B cell (primary cell): ENCODE measurements at regions not wholly inside any gene's neighbourhood (a gene's known extent, or its start where the extent isn't known, plus 50 kb on each side); places are given as distances from the start of the nearest gene placed in this dataset.

Experiments used
- ATAC-seq: fragments of 200-7000 bp; cut with Tn5 transposase; one replicate; pipeline ENCODE4 v1.10.0; 2021; ENCODE audit warnings: low read depth, mild to moderate bottlenecking, moderate number of reproducible peaks, moderate library complexity
- CTCF ChIA-PET: fragments of 350-600 bp; sonication (Branson Sonifier 250); formaldehyde crosslinking; loops from one replicate; lab custom pipeline; 2021; ENCODE audit warnings: antibody characterized with exemption, inconsistent platforms; lab: Charles Lee
- POLR2A ChIA-PET: fragments of 350-600 bp; sonication (Branson Sonifier 250); formaldehyde crosslinking; loops from one replicate; lab custom pipeline; 2021; ENCODE audit warnings: antibody characterized with exemption; lab: Charles Lee
- DNase-seq: peaks from one replicate; pipeline ENCODE4 v3.0.0; 2013
- H2AFZ ChIP-seq: 2 replicates; pipeline ENCODE4 v1.6.1; 2012; ENCODE audit warnings: mild to moderate bottlenecking, low read depth, low read length; ENCODE audit not compliant: insufficient read depth, poor library complexity, severe bottlenecking
- H3K27ac ChIP-seq, 2 donors: 1 replicate in 1 of 2; 2 replicates in 1 of 2; pipeline ENCODE4 v1.5.1; 2012 to 2013; ENCODE audit warnings: low read length in 2 of 2, mild to moderate bottlenecking in 2 of 2, moderate library complexity in 1 of 2
- H3K27me3 ChIP-seq, 4 experiments: fragments of 200-600 bp in 1 of 4; sonication (generic) in 1 of 4; replicated peaks in 1 of 4; 1 replicate in 2 of 4; 2 replicates in 2 of 4; pipeline versions ENCODE4 v1.6.1 to v1.7.0; 2013 to 2016; ENCODE audit warnings: low read length in 3 of 4, mild to moderate bottlenecking in 2 of 4, mixed read lengths in 1 of 4, moderate library complexity in 1 of 4; ENCODE audit not compliant: insufficient read depth in 4 of 4, control insufficient read depth in 3 of 4; ENCODE audit errors: control extremely low read depth in 1 of 4
- H3K36me3 ChIP-seq, 2 experiments: replicated peaks in 1 of 2; 1 replicate in 1 of 2; 2 replicates in 1 of 2; pipeline versions ENCODE4 v1.6.1 to v1.7.1; 2013; ENCODE audit warnings: low read length in 1 of 2; ENCODE audit not compliant: insufficient read depth in 2 of 2, control insufficient read depth in 1 of 2; ENCODE audit errors: control extremely low read depth in 1 of 2, extremely low read depth in 1 of 2
- H3K4me1 ChIP-seq, 2 donors: fragments of 200-600 bp in 1 of 2; sonication (generic) in 1 of 2; 1 replicate in 1 of 2; 2 replicates in 1 of 2; pipeline versions ENCODE4 v1.5.1 to v1.6.1; 2013 to 2017; ENCODE audit warnings: low read length in 2 of 2; ENCODE audit not compliant: control insufficient read depth in 2 of 2, insufficient read depth in 2 of 2
- H3K4me2 ChIP-seq: replicated peaks from 2 replicates; pipeline ENCODE3; 2012; ENCODE audit warnings: mild to moderate bottlenecking, low read depth, low read length; ENCODE audit not compliant: poor library complexity, severe bottlenecking
- H3K4me3 ChIP-seq, 5 experiments: fragments of 200-600 bp in 1 of 5; sonication (generic) in 1 of 5; 1 replicate in 3 of 5; 2 replicates in 2 of 5; pipeline versions ENCODE4 v1.5.1 to v1.7.0; 2011 to 2016; ENCODE audit warnings: low read length in 4 of 5, mild to moderate bottlenecking in 4 of 5, low read depth in 2 of 5, control low read depth in 1 of 5, moderate library complexity in 1 of 5; ENCODE audit not compliant: insufficient read depth in 1 of 5; ENCODE audit errors: control extremely low read depth in 1 of 5, extremely low read depth in 1 of 5
- H3K79me2 ChIP-seq: fragments of 200-600 bp; sonication (generic); one replicate; pipeline ENCODE4 v1.6.0; 2016; ENCODE audit warnings: low read length; ENCODE audit not compliant: control insufficient read depth, insufficient read depth
- H3K9ac ChIP-seq: fragments of 200-600 bp; sonication (generic); 2 replicates; pipeline ENCODE4 v1.6.1; 2017; ENCODE audit warnings: mild to moderate bottlenecking, low read length, moderate library complexity
- H3K9me3 ChIP-seq, 3 donors: one replicate each; pipeline versions ENCODE4 v1.6.1 to v1.7.1; 2013; ENCODE audit warnings: low read length in 2 of 3; ENCODE audit not compliant: control insufficient read depth in 2 of 3, insufficient read depth in 1 of 3; ENCODE audit errors: control extremely low read depth in 1 of 3
- H4K20me1 ChIP-seq: 2 replicates; pipeline ENCODE4 v1.6.0; 2012; ENCODE audit warnings: mild to moderate bottlenecking, low read length; ENCODE audit not compliant: insufficient read depth, control insufficient read depth, poor library complexity, severe bottlenecking
- H3K27ac Mint-ChIP-seq: one replicate; pipeline ENCODE4 v1.8.0; 2021; ENCODE audit warnings: mixed read lengths
- H3K27me3 Mint-ChIP-seq: one replicate; pipeline ENCODE4 v1.8.0; 2021; ENCODE audit warnings: mixed read lengths
- H3K4me1 Mint-ChIP-seq: one replicate; pipeline ENCODE4 v1.8.0; 2021; ENCODE audit warnings: mixed read lengths
- H3K4me3 Mint-ChIP-seq: one replicate; pipeline ENCODE4 v1.8.0; 2021; ENCODE audit warnings: mixed read lengths
- H3K9me3 Mint-ChIP-seq: one replicate; pipeline ENCODE4 v1.8.0; 2022; ENCODE audit warnings: mixed read lengths; ENCODE audit not compliant: insufficient read depth
- CTCF ChIP-seq: fragments of 200-600 bp; IDR thresholded peaks from one replicate; pipeline ENCODE4 v1.8.0; 2022; ENCODE audit warnings: antibody characterized with exemption, mild to moderate bottlenecking
- EZH2 ChIP-seq: IDR thresholded peaks from 2 replicates; pipeline ENCODE4 v1.6.1; 2012; ENCODE audit warnings: borderline replicate concordance, low read depth, mild to moderate bottlenecking, moderate library complexity, low read length; ENCODE audit not compliant: insufficient read depth, poor library complexity, severe bottlenecking
- WGBS: methylation state at CpG from one replicate; pipeline ENCODE4 v1.1.5; 2013; ENCODE audit warnings: missing lambda C conversion rate; ENCODE audit not compliant: insufficient coverage; 5-methylcytosine and 5-hydroxymethylcytosine counted together
- intact Hi-C: fragments of 100-400 bp; cut with micrococcal nuclease; formaldehyde crosslinking; loops from one replicate; pipeline ENCODE4 v1.10.0; 2022

GRCh38 chr6:113073611-113074191, 726.6 kb downstream of the RFPL4B start:
- ATAC-seq (no peak), DNase-seq (no peak)
- H3K36me3 ChIP-seq, result no peaks in the 10 kb centered on the region
- CTCF ChIA-PET, result no interaction called here
- no peak overlapping the region for H3K9ac ChIP-seq
- Mint-ChIP-seq H3K27ac (no peak overlapping the region), H3K27me3 (peaks cover 5% of the 10 kb centered on the region), H3K4me3 (no peak overlapping the region), H3K4me1 (no peaks in the 10 kb centered on the region), H3K9me3 (no peaks in the 10 kb centered on the region)
- H3K27me3 ChIP-seq, result no peaks in the 10 kb centered on the region
- H3K79me2 ChIP-seq, result no peaks in the 10 kb centered on the region
- intact Hi-C loops, result no loop called here
- POLR2A ChIA-PET, result no interaction called here
- H3K4me2 ChIP-seq, result no peak overlapping the region
- no CpG with 5 or more reads among the region's 1 CpG for WGBS
- no peaks in the 10 kb centered on the region for H3K9me3 ChIP-seq
- TF ChIP-seq CTCF (no peak), EZH2 (no peak)
- H3K4me3 ChIP-seq, result no peak overlapping the region
- no peak overlapping the region for H2AFZ ChIP-seq
- H4K20me1 ChIP-seq, result no peaks in the 10 kb centered on the region
- no peak overlapping the region for H3K27ac ChIP-seq
- no peaks in the 10 kb centered on the region for H3K4me1 ChIP-seq

GRCh38 chr6:113076116-113076515, 729.0 kb downstream of the RFPL4B start:
- H3K27ac Mint-ChIP-seq, result no peak overlapping the region
- no peak for DNase-seq
- Histone ChIP-seq H3K9ac (no peak overlapping the region), H4K20me1 (no peaks in the 10 kb centered on the region), H3K79me2 (no peaks in the 10 kb centered on the region), H2AFZ (no peak overlapping the region), H3K27ac (no peak overlapping the region), H3K4me2 (no peak overlapping the region), H3K4me1 (no peaks in the 10 kb centered on the region), H3K27me3 (no peaks in the 10 kb centered on the region), H3K9me3 (no peaks in the 10 kb centered on the region), H3K4me3 (no peak overlapping the region), H3K36me3 (no peaks in the 10 kb centered on the region)
- H3K9me3 Mint-ChIP-seq, result no peaks in the 10 kb centered on the region
- ChIA-PET CTCF (no interaction called here), POLR2A (no interaction called here)
- H3K27me3 Mint-ChIP-seq, result peaks cover 5% of the 10 kb centered on the region
- H3K4me3 Mint-ChIP-seq, result no peak overlapping the region
- no peak for ATAC-seq
- TF ChIP-seq EZH2, result no peak
- no peak for TF ChIP-seq CTCF
- H3K4me1 Mint-ChIP-seq, result no peaks in the 10 kb centered on the region
- WGBS, result 94% methylated on average over 2 of the region's 3 CpGs
- intact Hi-C loops, result no loop called here
